GM21360 (cell line): ENCODE measurements at regions not wholly inside any gene's neighbourhood (a gene's known extent, or its start where the extent isn't known, plus 50 kb on each side); places are given as distances from the start of the nearest gene placed in this dataset.

Experiments used
- ATAC-seq: cut with Tn5 transposase; IDR thresholded peaks from one replicate; pipeline ENCODE4 v1.9.1; 2021; ENCODE audit warnings: mild to moderate bottlenecking, moderate library complexity; ENCODE audit not compliant: unreplicated experiment

GRCh38 chr9:28287455-28287854 lies 714.2 kb upstream of the C9orf72 start:
- no peak for ATAC-seq

GRCh38 chr9:28289746-28290145 lies 716.5 kb upstream of the C9orf72 start:
- ATAC-seq: no peak

GRCh38 chr9:28293369-28294090 lies 720.2 kb upstream of the C9orf72 start:
- ATAC-seq: no peak

GRCh38 chr9:28301281-28301680 lies 728.0 kb upstream of the C9orf72 start:
- ATAC-seq: no peak

- ATAC-seq: no peak
Observed at GRCh38 chr9:28317745-28318144, 744.5 kb upstream of the C9orf72 start.

GRCh38 chr9:28318515-28318914 lies 745.2 kb upstream of the C9orf72 start:
- ATAC-seq: no peak

GRCh38 chr9:28319981-28320380 lies 746.7 kb upstream of the C9orf72 start:
- ATAC-seq: no peak

- ATAC-seq: no peak
Observed at GRCh38 chr9:28320616-28321015, 747.3 kb upstream of the C9orf72 start.

- ATAC-seq: no peak
Observed at GRCh38 chr9:28329323-28329722, 756.0 kb upstream of the C9orf72 start.

- ATAC-seq: no peak
Observed at GRCh38 chr9:28332648-28333047, 759.4 kb upstream of the C9orf72 start.

GRCh38 chr9:28341913-28342312 lies 768.6 kb upstream of the C9orf72 start:
- ATAC-seq: no peak

- no peak for ATAC-seq
Observed at GRCh38 chr9:28342815-28343338, 769.6 kb upstream of the C9orf72 start.

GRCh38 chr9:28363151-28363562 lies 789.9 kb upstream of the C9orf72 start:
- ATAC-seq: no peak

- no peak for ATAC-seq
Observed at GRCh38 chr9:28365020-28365640, 791.8 kb upstream of the C9orf72 start.

GRCh38 chr9:28365728-28366127 lies 792.4 kb upstream of the C9orf72 start:
- no peak for ATAC-seq

GRCh38 chr9:28378231-28378630 lies 805.0 kb upstream of the C9orf72 start:
- no peak for ATAC-seq

GRCh38 chr9:28379082-28379481 lies 805.8 kb upstream of the C9orf72 start:
- no peak for ATAC-seq

- no peak for ATAC-seq
Observed at GRCh38 chr9:28389411-28389810, 816.1 kb upstream of the C9orf72 start.

- no peak for ATAC-seq
Observed at GRCh38 chr9:28394774-28395173, 821.5 kb upstream of the C9orf72 start.

- no peak for ATAC-seq
Observed at GRCh38 chr9:28396058-28396457, 822.8 kb upstream of the C9orf72 start.

- ATAC-seq: no peak
Observed at GRCh38 chr9:28407351-28407750, 834.1 kb upstream of the C9orf72 start.

GRCh38 chr9:28409919-28410318 lies 836.6 kb upstream of the C9orf72 start:
- no peak for ATAC-seq
